CD14-positive monocyte (primary cell): ENCODE measurements at regions not wholly inside any gene's neighbourhood (a gene's known extent, or its start where the extent isn't known, plus 50 kb on each side); places are given as distances from the start of the nearest gene placed in this dataset.

ENCODE experiments used
- DNase-seq, 3 donors: peaks; one replicate each; pipeline ENCODE4 v3.0.0-alpha.2; 2011 to 2022
- H2AFZ ChIP-seq: 2 replicates; pipeline ENCODE4 v1.6.0; 2012; ENCODE audit warnings: mild to moderate bottlenecking, low read depth, low read length, inconsistent platforms; ENCODE audit not compliant: insufficient read depth, poor library complexity, severe bottlenecking
- H3K27ac ChIP-seq, 2 donors: 1 replicate in 1 of 2; 2 replicates in 1 of 2; pipeline ENCODE4 v1.5.1; 2012 to 2013; ENCODE audit warnings: low read length in 2 of 2, control low read depth in 1 of 2, inconsistent platforms in 1 of 2, low read depth in 1 of 2, mild to moderate bottlenecking in 1 of 2
- H3K27me3 ChIP-seq, 2 donors: one replicate each; pipeline versions ENCODE4 v1.6.0 to v1.6.1; 2011 to 2013; ENCODE audit warnings: low read length in 2 of 2; ENCODE audit not compliant: control insufficient read depth in 2 of 2, insufficient read depth in 2 of 2
- H3K36me3 ChIP-seq, 2 donors: replicated peaks in 1 of 2; 1 replicate in 1 of 2; 2 replicates in 1 of 2; pipeline versions ENCODE4 v1.5.1 to v1.6.1; 2012 to 2013; ENCODE audit warnings: low read length in 2 of 2, control low read depth in 1 of 2, inconsistent platforms in 1 of 2, mild to moderate bottlenecking in 1 of 2; ENCODE audit not compliant: insufficient read depth in 2 of 2, control insufficient read depth in 1 of 2
- H3K4me1 ChIP-seq, 2 donors: 1 replicate in 1 of 2; 2 replicates in 1 of 2; pipeline versions ENCODE4 v1.5.1 to v1.6.1; 2012 to 2013; ENCODE audit warnings: low read length in 2 of 2, control low read depth in 1 of 2, inconsistent platforms in 1 of 2, mild to moderate bottlenecking in 1 of 2, moderate library complexity in 1 of 2; ENCODE audit not compliant: insufficient read depth in 2 of 2, control insufficient read depth in 1 of 2
- H3K4me2 ChIP-seq: replicated peaks from 2 replicates; pipeline ENCODE3; 2012; ENCODE audit warnings: low read length, moderate library complexity, mild to moderate bottlenecking; ENCODE audit not compliant: poor library complexity, severe bottlenecking; ENCODE audit errors: extremely low read depth
- H3K4me3 ChIP-seq, 3 experiments: fragments of 200-600 bp in 1 of 3; sonication (generic) in 1 of 3; replicated peaks in 1 of 3; 1 replicate in 2 of 3; 2 replicates in 1 of 3; pipeline ENCODE4 v1.5.1; 2011 to 2013; ENCODE audit warnings: low read length in 3 of 3, mild to moderate bottlenecking in 3 of 3, control low read depth in 2 of 3, low read depth in 2 of 3, inconsistent platforms in 1 of 3, moderate library complexity in 1 of 3
- H3K79me2 ChIP-seq: 2 replicates; pipeline ENCODE4 v1.6.0; 2012; ENCODE audit warnings: mild to moderate bottlenecking, control low read depth, inconsistent platforms, low read length, moderate library complexity; ENCODE audit not compliant: insufficient read depth
- H3K9ac ChIP-seq: 2 replicates; pipeline ENCODE4 v1.6.0; 2017; ENCODE audit warnings: low read length, mild to moderate bottlenecking; ENCODE audit not compliant: insufficient read depth, poor library complexity, severe bottlenecking
- H3K9me3 ChIP-seq, 2 donors: replicated peaks in 1 of 2; 1 replicate in 1 of 2; 2 replicates in 1 of 2; pipeline versions ENCODE4 v1.5.1 to v1.6.1; 2012 to 2013; ENCODE audit warnings: low read length in 2 of 2, control low read depth in 1 of 2; ENCODE audit not compliant: control insufficient read depth in 1 of 2, insufficient read depth in 1 of 2
- H4K20me1 ChIP-seq: 2 replicates; pipeline ENCODE4 v1.6.0; 2012; ENCODE audit warnings: mild to moderate bottlenecking, low read length, control low read depth, moderate library complexity; ENCODE audit not compliant: insufficient read depth
- H3K27ac Mint-ChIP-seq, 7 donors: one replicate each; pipeline ENCODE4 v1.8.0; 2020; ENCODE audit warnings: mild to moderate bottlenecking in 7 of 7, mixed read lengths in 7 of 7, moderate library complexity in 6 of 7, inconsistent platforms in 2 of 7
- H3K27me3 Mint-ChIP-seq, 3 donors: one replicate each; pipeline ENCODE4 v1.8.0; 2021 to 2022; ENCODE audit warnings: low read depth in 3 of 3, mild to moderate bottlenecking in 3 of 3, mixed read lengths in 3 of 3, moderate library complexity in 3 of 3, inconsistent platforms in 1 of 3
- H3K36me3 Mint-ChIP-seq, 2 donors: one replicate each; pipeline ENCODE4 v1.8.0; 2020; ENCODE audit warnings: mixed read lengths in 2 of 2, inconsistent platforms in 1 of 2, mild to moderate bottlenecking in 1 of 2
- H3K4me1 Mint-ChIP-seq: one replicate; pipeline ENCODE4 v1.8.0; 2020; ENCODE audit warnings: mild to moderate bottlenecking, mixed read lengths
- H3K4me3 Mint-ChIP-seq, 2 donors: one replicate each; pipeline ENCODE4 v1.8.0; 2020; ENCODE audit warnings: mild to moderate bottlenecking in 2 of 2, mixed read lengths in 2 of 2, moderate library complexity in 1 of 2
- H3K9me3 Mint-ChIP-seq, 7 donors: one replicate each; pipeline ENCODE4 v1.8.0; 2020 to 2022; ENCODE audit warnings: mixed read lengths in 7 of 7, mild to moderate bottlenecking in 6 of 7, moderate library complexity in 6 of 7, inconsistent platforms in 2 of 7
- CTCF ChIP-seq: fragments of 200-600 bp; IDR thresholded peaks from one replicate; pipeline ENCODE4 v1.8.0; 2022; ENCODE audit warnings: antibody characterized with exemption, mild to moderate bottlenecking
- WGBS: methylation state at CpG from one replicate; pipeline ENCODE4 v1.1.5; 2013; ENCODE audit warnings: missing lambda C conversion rate; ENCODE audit not compliant: insufficient coverage; 5-methylcytosine and 5-hydroxymethylcytosine counted together
- intact Hi-C, 2 donors: fragments of 100-400 bp; cut with micrococcal nuclease; formaldehyde crosslinking; loops; one replicate each; pipeline versions ENCODE4 v1.15.0 to v1.15.1; 2023

GRCh38 chr20:11338496-11339306, 579.0 kb upstream of the BTBD3 start:
- Histone ChIP-seq H3K4me3 (no peak overlapping the region), H3K9ac (no peak overlapping the region), H3K36me3 (no peaks in the 10 kb centered on the region), H2AFZ (no peak overlapping the region), H3K27ac (no peak overlapping the region), H3K9me3 (no peaks in the 10 kb centered on the region), H3K79me2 (no peaks in the 10 kb centered on the region), H3K4me2 (no peak overlapping the region), H4K20me1 (no peaks in the 10 kb centered on the region), H3K4me1 (no peaks in the 10 kb centered on the region), H3K27me3 (no peaks in the 10 kb centered on the region)
- peak overlapping the region in 1 of 7 donors; percentile 13 for H3K27ac Mint-ChIP-seq
- no peaks in the 10 kb centered on the region for H3K4me1 Mint-ChIP-seq
- intact Hi-C loops: no loop called here
- peaks cover 0 to 4% (median 3%) of the 10 kb centered on the region in 3 donors for H3K27me3 Mint-ChIP-seq
- 91% methylated on average over 2 of the region's 2 CpGs for WGBS
- no peak for DNase-seq
- no peak overlapping the region for H3K4me3 Mint-ChIP-seq
- no peak for TF ChIP-seq CTCF
- no peaks in the 10 kb centered on the region for H3K36me3 Mint-ChIP-seq
- H3K9me3 Mint-ChIP-seq: peaks cover 0 to 4% (median 1%) of the 10 kb centered on the region in 7 donors

- H3K9ac ChIP-seq: no peak overlapping the region
- Mint-ChIP-seq H3K9me3 (peaks cover 0 to 3% (median 2%) of the 10 kb centered on the region in 7 donors), H3K4me1 (peaks cover 5% of the 10 kb centered on the region), H3K27ac (no peak overlapping the region), H3K36me3 (no peaks in the 10 kb centered on the region), H3K4me3 (no peak overlapping the region), H3K27me3 (peaks cover 0 to 4% (median 0%) of the 10 kb centered on the region in 3 donors)
- no peaks in the 10 kb centered on the region for H3K9me3 ChIP-seq
- H3K27me3 ChIP-seq: no peaks in the 10 kb centered on the region
- intact Hi-C loops: no loop called here
- no peaks in the 10 kb centered on the region for H3K4me1 ChIP-seq
- H3K4me3 ChIP-seq: no peak overlapping the region
- no peak for TF ChIP-seq CTCF
- no peaks in the 10 kb centered on the region for H3K36me3 ChIP-seq
- H2AFZ ChIP-seq: no peak overlapping the region
- no peak overlapping the region for H3K27ac ChIP-seq
- H3K79me2 ChIP-seq: no peaks in the 10 kb centered on the region
- no peaks in the 10 kb centered on the region for H4K20me1 ChIP-seq
- H3K4me2 ChIP-seq: no peak overlapping the region
- DNase-seq: no peak
Observed at GRCh38 chr20:11344939-11345338, 572.8 kb upstream of the BTBD3 start.
